Fibroblast of lung (primary cell): ENCODE measurements at regions not wholly inside any gene's neighbourhood (a gene's known extent, or its start where the extent isn't known, plus 50 kb on each side); places are given as distances from the start of the nearest gene placed in this dataset.

Source experiments
- DNase-seq, 2 donors: peaks; one replicate each; pipeline versions ENCODE4 v3.0.0 to v3.0.0-alpha.2; 2010; ENCODE audit warnings: low read depth in 2 of 2
- H2AFZ ChIP-seq: 2 replicates; pipeline ENCODE4 v1.5.1; 2012; ENCODE audit warnings: low read length, control low read depth, inconsistent platforms
- H3K27ac ChIP-seq: 2 replicates; pipeline ENCODE4 v1.5.1; 2011; ENCODE audit warnings: low read length, control low read depth; ENCODE audit not compliant: insufficient read depth
- H3K27me3 ChIP-seq: 2 replicates; pipeline ENCODE4 v1.5.1; 2011; ENCODE audit warnings: mild to moderate bottlenecking, low read length; ENCODE audit not compliant: control insufficient read depth, insufficient read depth
- H3K36me3 ChIP-seq: 2 replicates; pipeline ENCODE4 v1.5.1; 2011; ENCODE audit warnings: low read length; ENCODE audit not compliant: control insufficient read depth, insufficient read depth
- H3K4me1 ChIP-seq: 2 replicates; pipeline ENCODE4 v1.5.1; 2011; ENCODE audit warnings: low read length; ENCODE audit not compliant: control insufficient read depth, insufficient read depth; ENCODE audit errors: extremely low read depth
- H3K4me2 ChIP-seq: 2 replicates; pipeline ENCODE4 v1.5.1; 2011; ENCODE audit warnings: low read length, control low read depth; ENCODE audit not compliant: insufficient read depth; ENCODE audit errors: extremely low read depth
- H3K4me3 ChIP-seq, 4 experiments: fragments of 200-600 bp in 1 of 4; sonication (generic) in 1 of 4; replicated peaks in 1 of 4; 2 replicates each; pipeline ENCODE4 v1.5.1; 2011 to 2016; ENCODE audit warnings: low read length in 4 of 4, low read depth in 3 of 4, mild to moderate bottlenecking in 3 of 4, control low read depth in 2 of 4, inconsistent platforms in 1 of 4, mixed read lengths in 1 of 4; ENCODE audit not compliant: insufficient read depth in 1 of 4; ENCODE audit errors: control extremely low read depth in 1 of 4
- H3K79me2 ChIP-seq: 2 replicates; pipeline ENCODE4 v1.5.1; 2012; ENCODE audit warnings: mild to moderate bottlenecking, low read length, inconsistent platforms; ENCODE audit not compliant: control insufficient read depth, insufficient read depth
- H3K9ac ChIP-seq: 2 replicates; pipeline ENCODE4 v1.5.1; 2011; ENCODE audit warnings: mild to moderate bottlenecking, low read length, control low read depth; ENCODE audit not compliant: insufficient read depth
- H3K9me3 ChIP-seq: 2 replicates; pipeline ENCODE4 v1.5.1; 2012; ENCODE audit warnings: low read depth, low read length; ENCODE audit not compliant: control insufficient read depth, insufficient read depth
- H4K20me1 ChIP-seq: 2 replicates; pipeline ENCODE4 v1.5.1; 2011; ENCODE audit warnings: low read length; ENCODE audit not compliant: control insufficient read depth, insufficient read depth; ENCODE audit errors: extremely low read depth
- CTCF ChIP-seq, 2 donors: IDR thresholded peaks in 1 of 2; conservative IDR thresholded peaks in 1 of 2; 1 replicate in 1 of 2; 2 replicates in 1 of 2; pipeline ENCODE4 v1.5.1; 2011 to 2012; ENCODE audit warnings: low read length in 2 of 2, control low read depth in 1 of 2, inconsistent platforms in 1 of 2, low read depth in 1 of 2, mild to moderate bottlenecking in 1 of 2
- EZH2 ChIP-seq: IDR thresholded peaks from 2 replicates; pipeline ENCODE4 v1.5.1; 2012; ENCODE audit warnings: low read length, control low read depth, mild to moderate bottlenecking; ENCODE audit errors: missing control alignments

GRCh38 chr22:49423125-49423650 lies 404.5 kb downstream of the BRD1 start:
- H3K4me3 ChIP-seq, result no peak overlapping the region
- H3K4me2 ChIP-seq, result no peak overlapping the region
- no peak for TF ChIP-seq EZH2
- TF ChIP-seq CTCF (conservative IDR thresholded peaks at IDR 0.05 in 1 of 2, IDR thresholded peaks at IDR 0.05 in 1 of 2; ENCODE audit: low read depth in 1 of 2, low read length in 2 of 2), result no peak
- no peaks in the 10 kb centered on the region for H4K20me1 ChIP-seq
- H3K27ac ChIP-seq, result no peak overlapping the region
- H3K9me3 ChIP-seq, result no peaks in the 10 kb centered on the region
- H3K36me3 ChIP-seq, result no peaks in the 10 kb centered on the region
- DNase-seq, result no peak
- H3K4me1 ChIP-seq, result no peaks in the 10 kb centered on the region
- no peak overlapping the region for H2AFZ ChIP-seq
- no peak overlapping the region for H3K9ac ChIP-seq
- no peaks in the 10 kb centered on the region for H3K27me3 ChIP-seq
- H3K79me2 ChIP-seq, result no peaks in the 10 kb centered on the region

- Histone ChIP-seq H3K4me3 (no peak overlapping the region), H3K27me3 (no peaks in the 10 kb centered on the region), H3K4me1 (no peaks in the 10 kb centered on the region), H4K20me1 (no peaks in the 10 kb centered on the region), H3K36me3 (no peaks in the 10 kb centered on the region), H3K27ac (no peak overlapping the region), H3K9ac (no peak overlapping the region), H3K79me2 (no peaks in the 10 kb centered on the region), H3K4me2 (no peak overlapping the region), H3K9me3 (no peaks in the 10 kb centered on the region), H2AFZ (no peak overlapping the region)
- TF ChIP-seq CTCF (conservative IDR thresholded peaks at IDR 0.05 in 1 of 2, IDR thresholded peaks at IDR 0.05 in 1 of 2; ENCODE audit: low read depth in 1 of 2, low read length in 2 of 2) (no peak), EZH2 (no peak)
- no peak for DNase-seq
Measured at GRCh38 chr22:49422701-49423100, 405.0 kb downstream of the BRD1 start.

GRCh38 chr22:49420651-49421050 lies 407.0 kb downstream of the BRD1 start:
- Histone ChIP-seq H2AFZ (no peak overlapping the region), H3K9me3 (no peaks in the 10 kb centered on the region), H3K9ac (no peak overlapping the region), H3K27me3 (no peaks in the 10 kb centered on the region), H3K4me1 (no peaks in the 10 kb centered on the region), H3K36me3 (no peaks in the 10 kb centered on the region), H3K4me3 (no peak overlapping the region), H3K27ac (no peak overlapping the region), H4K20me1 (no peaks in the 10 kb centered on the region), H3K79me2 (no peaks in the 10 kb centered on the region), H3K4me2 (no peak overlapping the region)
- no peak for DNase-seq
- no peak for TF ChIP-seq EZH2
- no peak for TF ChIP-seq CTCF (conservative IDR thresholded peaks at IDR 0.05 in 1 of 2, IDR thresholded peaks at IDR 0.05 in 1 of 2; ENCODE audit: low read depth in 1 of 2, low read length in 2 of 2)
